K562 (cell line): ENCODE measurements at regions not wholly inside any gene's neighbourhood (a gene's known extent, or its start where the extent isn't known, plus 50 kb on each side); places are given as distances from the start of the nearest gene placed in this dataset.

ENCODE experiments used
- CTCF ChIP-seq, 3 experiments: IDR thresholded peaks in 2 of 3; conservative IDR thresholded peaks in 1 of 3; 2 replicates each; pipeline ENCODE4 v1.5.1; 2011 to 2012; ENCODE audit warnings: low read length in 3 of 3, mild to moderate bottlenecking in 3 of 3, control low read depth in 2 of 3, improper control_type of control experiment in 1 of 3, inconsistent platforms in 1 of 3, low read depth in 1 of 3, mixed read lengths in 1 of 3, moderate library complexity in 1 of 3; ENCODE audit not compliant: insufficient read depth in 2 of 3
- MTA3 ChIP-seq: fragments of 450-650 bp; formaldehyde crosslinking; IDR thresholded peaks from 2 replicates; pipeline ENCODE4 v1.6.1; 2017; ENCODE audit warnings: mild to moderate bottlenecking, borderline replicate concordance
- NCOR1 ChIP-seq: fragments of 450-650 bp; IDR thresholded peaks from 2 replicates; pipeline ENCODE4 v1.6.1; 2016; ENCODE audit warnings: mild to moderate bottlenecking, moderate library complexity
- POLR2A ChIP-seq: fragments of 450-650 bp; conservative IDR thresholded peaks from 2 replicates; pipeline ENCODE4 v1.6.1; 2016
- SMC3 ChIP-seq: conservative IDR thresholded peaks from 2 replicates; pipeline ENCODE4 v1.6.1; 2011; ENCODE audit warnings: low read depth, low read length, improper control_type of control experiment; ENCODE audit not compliant: insufficient read depth
- ZNF197 ChIP-seq: fragments of 200-800 bp; sonication (Bioruptor generic); IDR thresholded peaks from 2 replicates; pipeline ENCODE4 v1.6.1; 2016; ENCODE audit warnings: low read depth, missing genetic modification characterization, missing compliant biosample characterization
- ZNF24 ChIP-seq: fragments of 450-650 bp; IDR thresholded peaks from 2 replicates; pipeline ENCODE4 v1.6.1; 2016
- ZNF584 ChIP-seq: fragments of 200-800 bp; sonication (Bioruptor generic); IDR thresholded peaks from 2 replicates; pipeline ENCODE4 v1.6.1; 2016; ENCODE audit warnings: low read depth, mild to moderate bottlenecking, missing genetic modification characterization, missing compliant biosample characterization
- TF ChIP-seq, protein P1 (sequence below), 2 experiments: fragments of 450-650 bp; formaldehyde crosslinking in 1 of 2; IDR thresholded peaks; 2 replicates each; pipeline versions ENCODE4 v1.4.0 to v1.6.1; 2014 to 2020; ENCODE audit warnings: mild to moderate bottlenecking in 2 of 2, borderline replicate concordance in 1 of 2, low read depth in 1 of 2

GRCh38 chr10:83541046-83541445 lies 598.3 kb upstream of the GHITM start:
- TF ChIP-seq CTCF (IDR thresholded peaks at IDR 0.05 in 2 of 3, conservative IDR thresholded peaks at IDR 0.05 in 1 of 3; ENCODE audit: insufficient read depth in 2 of 3, low read depth in 1 of 3, low read length in 3 of 3) (no peak), SMC3 (no peak), ZNF584 (CRISPR knock-in tag) (no peak), NCOR1 (no peak), POLR2A (no peak), ZNF24 (no peak), MTA3 (no peak), ZNF197 (no peak)
- TF ChIP-seq, protein P1, sequence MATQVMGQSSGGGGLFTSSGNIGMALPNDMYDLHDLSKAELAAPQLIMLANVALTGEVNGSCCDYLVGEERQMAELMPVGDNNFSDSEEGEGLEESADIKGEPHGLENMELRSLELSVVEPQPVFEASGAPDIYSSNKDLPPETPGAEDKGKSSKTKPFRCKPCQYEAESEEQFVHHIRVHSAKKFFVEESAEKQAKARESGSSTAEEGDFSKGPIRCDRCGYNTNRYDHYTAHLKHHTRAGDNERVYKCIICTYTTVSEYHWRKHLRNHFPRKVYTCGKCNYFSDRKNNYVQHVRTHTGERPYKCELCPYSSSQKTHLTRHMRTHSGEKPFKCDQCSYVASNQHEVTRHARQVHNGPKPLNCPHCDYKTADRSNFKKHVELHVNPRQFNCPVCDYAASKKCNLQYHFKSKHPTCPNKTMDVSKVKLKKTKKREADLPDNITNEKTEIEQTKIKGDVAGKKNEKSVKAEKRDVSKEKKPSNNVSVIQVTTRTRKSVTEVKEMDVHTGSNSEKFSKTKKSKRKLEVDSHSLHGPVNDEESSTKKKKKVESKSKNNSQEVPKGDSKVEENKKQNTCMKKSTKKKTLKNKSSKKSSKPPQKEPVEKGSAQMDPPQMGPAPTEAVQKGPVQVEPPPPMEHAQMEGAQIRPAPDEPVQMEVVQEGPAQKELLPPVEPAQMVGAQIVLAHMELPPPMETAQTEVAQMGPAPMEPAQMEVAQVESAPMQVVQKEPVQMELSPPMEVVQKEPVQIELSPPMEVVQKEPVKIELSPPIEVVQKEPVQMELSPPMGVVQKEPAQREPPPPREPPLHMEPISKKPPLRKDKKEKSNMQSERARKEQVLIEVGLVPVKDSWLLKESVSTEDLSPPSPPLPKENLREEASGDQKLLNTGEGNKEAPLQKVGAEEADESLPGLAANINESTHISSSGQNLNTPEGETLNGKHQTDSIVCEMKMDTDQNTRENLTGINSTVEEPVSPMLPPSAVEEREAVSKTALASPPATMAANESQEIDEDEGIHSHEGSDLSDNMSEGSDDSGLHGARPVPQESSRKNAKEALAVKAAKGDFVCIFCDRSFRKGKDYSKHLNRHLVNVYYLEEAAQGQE (IDR thresholded peaks at IDR 0.05; ENCODE audit: borderline replicate concordance): no peak
- TF ChIP-seq, protein P1 (CRISPR knock-in tag; IDR thresholded peaks at IDR 0.05; ENCODE audit: low read depth): no peak
